ELR (cell line): ENCODE measurements at regions not wholly inside any gene's neighbourhood (a gene's known extent, or its start where the extent isn't known, plus 50 kb on each side); places are given as distances from the start of the nearest gene placed in this dataset.
A peak's percentile ranks its signal among the peaks of the same experiment; 100 is the strongest.

Experiments
- DNase-seq: peaks from one replicate; pipeline ENCODE4 v3.0.0-alpha.2; 2015; ENCODE audit warnings: low read depth

- DNase-seq = no peak
Measured at GRCh38 chr10:3986493-3987142, 201.6 kb upstream of the KLF6 start.

DNA sequence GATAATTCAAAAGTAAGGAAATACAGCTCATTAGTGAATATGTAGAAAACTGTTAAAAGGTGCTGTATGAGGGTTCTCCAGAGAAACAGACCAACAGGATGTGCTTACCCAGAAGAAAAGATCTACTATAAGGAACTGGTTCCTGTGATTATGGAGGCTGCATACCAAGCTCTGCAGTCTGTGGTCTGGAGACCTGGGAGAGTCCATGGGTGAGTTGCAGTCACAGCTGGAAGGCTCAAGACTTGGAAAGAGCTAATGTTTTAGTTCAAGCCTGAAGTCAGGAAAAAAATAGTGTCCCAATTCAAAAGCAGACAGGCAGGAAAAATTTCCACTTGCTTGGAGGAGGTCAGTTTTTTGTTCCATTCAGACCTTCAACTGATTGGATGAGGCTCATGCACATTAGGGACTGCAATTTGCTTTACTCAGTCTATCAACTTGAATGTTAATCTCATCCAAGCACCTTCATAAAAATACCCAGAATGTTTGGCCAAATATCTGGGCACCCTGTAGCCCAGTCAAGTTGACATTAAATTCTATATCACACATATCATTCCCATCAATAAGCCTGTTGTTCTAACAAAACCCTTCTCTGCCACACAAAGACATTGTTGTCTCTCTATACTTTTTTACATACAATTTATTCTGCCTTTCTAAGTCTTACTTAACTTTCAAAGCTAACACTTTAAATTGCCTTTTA, 197.9 kb upstream of the KLF6 start:
- no peak for DNase-seq

- DNase-seq = no peak
Measured at GRCh38 chr10:3981300-3981699, 196.3 kb upstream of the KLF6 start.

GRCh38 chr10:3980660-3981059, 195.7 kb upstream of the KLF6 start:
- no peak for DNase-seq

- DNase-seq = no peak
Measured at GRCh38 chr10:3980144-3980543, 195.1 kb upstream of the KLF6 start.

DNA sequence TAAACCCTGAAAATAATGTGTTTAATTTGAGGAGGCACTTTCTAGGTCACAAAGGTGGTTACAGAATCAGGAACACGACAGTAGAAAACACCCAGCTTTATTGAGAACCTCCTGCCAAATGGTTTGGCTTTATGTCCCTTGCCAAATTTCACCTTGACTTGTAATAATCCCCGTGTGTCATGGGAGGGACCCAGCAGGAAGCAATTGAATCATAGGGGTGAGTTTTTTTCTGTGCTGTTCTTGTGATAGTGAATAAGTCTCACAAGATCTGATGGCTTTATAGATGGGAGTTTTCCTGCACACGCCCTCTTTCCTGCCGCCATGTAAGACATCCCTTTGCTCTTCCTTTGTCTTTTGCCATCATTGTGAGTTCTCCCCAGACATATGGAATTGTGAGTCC, 193.8 kb upstream of the KLF6 start:
- peak; percentile 63 for DNase-seq

DNA sequence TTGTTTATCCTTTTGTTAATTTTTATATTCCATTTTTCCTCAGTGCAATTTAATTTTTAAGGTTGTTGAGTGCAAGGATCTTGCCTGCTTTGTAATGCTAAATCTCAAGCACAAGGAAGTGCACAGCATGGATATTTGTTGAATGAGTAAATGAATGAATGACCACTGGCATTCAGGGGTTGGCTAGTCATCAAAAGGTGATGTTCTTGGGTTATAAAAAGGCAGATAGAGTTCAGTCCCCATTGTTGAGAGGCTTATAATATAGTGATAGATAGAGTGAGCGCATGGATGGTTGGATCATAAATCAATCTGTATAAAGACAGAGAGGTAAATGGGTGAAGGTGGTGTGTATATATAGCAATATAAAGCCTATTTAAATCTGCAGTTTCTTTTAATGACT, 193.2 kb upstream of the KLF6 start:
- DNase-seq = peak; percentile 85

DNA sequence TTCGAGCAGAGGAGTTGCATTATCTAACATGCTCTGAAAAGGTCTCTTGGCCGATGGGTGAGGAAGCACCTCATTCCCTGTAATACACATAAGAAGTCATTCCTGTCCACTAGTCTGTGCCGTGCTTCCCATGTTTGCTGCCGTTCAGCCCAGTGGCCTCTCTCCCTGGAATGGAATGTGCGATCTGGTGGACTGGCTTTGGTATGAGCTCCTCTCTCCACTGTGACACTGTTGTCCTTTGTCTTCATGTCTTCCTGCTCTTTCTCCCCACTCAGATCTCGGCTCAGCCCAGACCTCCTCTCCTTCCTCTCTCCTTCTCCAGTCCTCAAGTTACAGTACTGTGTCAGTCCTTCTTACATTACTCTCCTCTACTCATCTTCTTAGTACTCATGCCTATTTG, 192.8 kb upstream of the KLF6 start:
- DNase-seq = peak; percentile 4

DNA sequence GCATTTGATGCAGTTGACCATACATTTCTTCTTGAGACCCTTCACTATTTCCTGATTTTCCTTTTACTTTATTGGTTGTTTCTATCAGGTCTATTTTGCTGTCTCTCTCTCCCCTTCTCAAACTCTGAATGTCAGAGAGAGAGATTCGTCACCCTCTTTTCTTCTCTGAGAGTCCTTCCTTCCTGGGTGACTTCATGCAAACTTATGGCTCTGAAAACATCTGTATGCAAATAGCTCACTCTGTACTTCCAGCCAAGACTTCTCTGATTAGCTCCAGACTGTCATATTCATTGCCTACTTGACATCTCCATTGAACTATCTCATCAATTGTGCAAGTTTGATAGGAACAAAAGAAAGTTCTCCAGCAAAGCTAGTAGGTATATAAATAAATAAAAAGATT, 191.7 kb upstream of the KLF6 start:
- no peak for DNase-seq

- DNase-seq = no peak
Measured at GRCh38 chr10:3976171-3976570, 191.2 kb upstream of the KLF6 start.

DNA sequence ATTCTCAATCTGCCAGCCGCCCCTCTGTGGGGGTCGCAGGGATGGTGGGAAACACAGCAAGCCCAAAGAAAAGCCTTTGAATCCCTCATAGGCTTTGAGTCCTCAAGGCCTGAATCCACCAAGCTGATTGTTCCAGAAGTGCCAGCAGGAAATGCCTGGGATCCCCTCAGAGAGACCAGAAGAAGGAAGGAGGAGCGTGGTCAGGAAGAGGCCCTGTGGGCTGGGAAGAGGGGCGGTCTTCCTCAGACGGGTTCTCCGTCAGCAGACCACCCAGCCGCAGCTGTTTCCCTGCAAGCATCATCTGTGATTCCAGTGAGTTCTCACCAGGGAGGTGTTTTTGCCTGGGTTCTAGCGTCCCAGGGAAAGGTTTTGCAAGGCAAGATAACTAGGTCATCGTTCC, 190.0 kb upstream of the KLF6 start:
- DNase-seq = no peak

DNA sequence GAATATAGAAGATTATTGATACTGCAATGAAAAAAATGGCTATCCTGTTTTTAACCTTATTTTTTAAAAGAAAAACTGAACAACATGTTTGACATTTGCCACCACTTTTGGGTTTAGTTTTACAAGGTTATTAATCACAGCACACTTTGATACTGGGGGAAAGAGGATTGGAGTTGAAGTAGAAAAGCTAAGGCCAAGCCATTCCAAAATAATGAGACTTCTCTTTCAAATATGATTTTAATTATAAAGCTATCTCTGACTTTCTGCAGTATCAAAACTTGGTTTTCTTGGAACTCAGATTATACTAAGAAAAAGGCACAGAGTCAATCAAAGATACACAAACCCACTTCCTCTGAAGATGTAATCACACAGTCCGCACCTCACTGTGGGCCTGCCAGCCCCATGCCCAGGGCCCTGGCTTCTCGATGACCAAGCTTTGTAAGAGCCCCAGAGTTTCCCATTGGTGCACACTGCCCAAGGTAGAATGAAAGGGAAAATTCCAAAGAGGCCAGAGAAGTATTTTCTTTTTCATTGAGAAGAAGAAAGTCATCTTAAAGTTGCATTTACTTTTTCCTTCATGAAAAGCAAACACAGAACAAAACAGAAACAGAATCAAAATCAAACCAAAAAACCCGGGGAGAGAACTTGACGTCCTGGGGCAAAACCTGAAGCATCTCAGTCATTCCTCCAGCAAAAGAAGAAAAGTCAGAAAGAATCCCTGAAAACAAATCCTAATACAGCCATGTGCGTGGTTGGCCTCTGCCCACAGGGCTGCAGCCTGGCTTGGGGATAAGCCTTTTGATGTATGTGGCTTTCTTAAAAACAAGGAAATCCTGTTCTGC, 187.7 kb upstream of the KLF6 start:
- DNase-seq = no peak

- DNase-seq = no peak
Measured at GRCh38 chr10:3971713-3972112, 186.7 kb upstream of the KLF6 start.

DNA sequence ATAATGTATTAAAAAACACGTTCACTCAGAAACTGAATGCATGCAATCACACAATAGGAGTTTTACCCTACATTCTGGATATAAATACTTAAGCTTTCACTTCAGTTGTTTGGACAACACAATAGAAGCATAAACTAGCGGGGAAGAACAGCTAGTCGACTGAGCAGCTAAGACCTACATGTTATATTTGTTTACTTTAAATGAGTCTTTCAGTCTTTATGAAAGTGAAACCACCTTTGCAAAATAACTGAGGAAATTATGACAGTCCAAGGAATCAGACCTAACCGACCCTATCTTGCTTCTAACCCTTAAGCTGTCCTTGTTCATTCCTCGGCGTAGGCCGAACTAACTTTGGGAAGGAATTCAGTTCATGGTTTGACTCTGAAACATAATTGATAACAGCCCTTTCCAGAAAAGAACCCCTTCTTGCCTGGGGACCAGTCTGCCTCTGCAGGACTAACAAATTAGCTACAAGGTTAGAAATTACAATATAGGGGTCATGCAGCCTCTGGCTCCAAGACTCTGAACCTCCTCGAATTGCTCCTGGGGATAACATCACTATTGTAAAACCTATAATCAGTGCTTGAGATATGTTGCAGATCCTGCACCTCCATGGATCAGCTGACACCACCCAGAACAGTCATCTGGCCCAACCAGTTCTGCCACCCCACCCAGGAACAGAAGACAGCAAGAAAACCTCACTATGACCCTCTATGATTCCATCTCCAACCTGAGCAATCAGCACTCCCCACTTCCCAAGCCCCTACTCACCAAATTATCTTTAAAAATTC, 185.1 kb upstream of the KLF6 start:
- DNase-seq = no peak

- DNase-seq = no peak
Measured at GRCh38 chr10:3968727-3969126, 183.7 kb upstream of the KLF6 start.

DNA sequence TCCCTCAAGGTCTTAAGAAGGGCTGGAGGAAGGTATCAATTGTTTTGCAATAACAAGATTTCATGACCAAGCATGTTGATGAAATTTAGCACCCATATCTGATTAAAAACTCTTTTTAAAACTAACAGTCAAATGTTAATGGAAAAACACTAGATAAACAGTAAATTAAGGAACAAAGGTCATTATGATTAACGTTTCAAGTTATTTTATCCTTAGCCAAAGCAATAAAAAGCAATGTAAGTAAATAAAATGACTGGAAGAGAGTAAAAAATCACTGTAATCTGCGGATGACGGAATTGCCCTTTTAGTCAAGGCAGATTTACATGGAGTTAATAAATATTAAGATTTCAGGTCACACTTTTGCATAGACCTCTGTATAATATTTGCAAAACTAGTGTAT, 179.5 kb upstream of the KLF6 start:
- DNase-seq = no peak

GRCh38 chr10:3963191-3963673, 178.2 kb upstream of the KLF6 start:
- no peak for DNase-seq

GRCh38 chr10:3961082-3961481, 176.1 kb upstream of the KLF6 start:
- DNase-seq = no peak

- no peak for DNase-seq
Measured at GRCh38 chr10:3960496-3960895, 175.5 kb upstream of the KLF6 start.

- no peak for DNase-seq
Measured at GRCh38 chr10:3959370-3960325, 174.6 kb upstream of the KLF6 start.

DNA sequence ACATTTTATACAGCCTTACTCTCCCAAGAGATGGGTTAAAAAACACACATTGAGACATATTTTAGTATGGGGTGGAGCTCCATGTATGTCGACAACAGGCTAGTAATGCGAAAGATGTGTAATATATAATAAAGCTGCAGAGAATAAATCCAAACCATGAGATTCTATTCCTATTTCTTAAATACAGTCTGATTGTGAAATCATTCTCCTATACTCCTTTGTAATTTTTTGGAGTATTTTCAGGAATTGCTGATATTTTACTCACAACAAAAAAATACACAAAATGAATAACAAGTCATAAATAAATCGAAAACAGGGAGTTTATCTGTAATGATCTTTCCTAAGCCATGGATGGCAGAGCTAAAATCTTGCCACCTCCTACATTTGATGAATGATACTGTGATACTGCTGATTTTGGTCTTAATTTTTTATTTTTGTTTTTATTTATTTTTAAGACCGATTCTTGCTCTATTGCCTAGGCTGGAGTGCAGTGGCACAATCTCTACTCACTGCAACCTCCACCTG, 173.5 kb upstream of the KLF6 start:
- no peak for DNase-seq
